ENCODE measurements at regions not wholly inside any gene's neighbourhood (a gene's known extent, or its start where the extent isn't known, plus 50 kb on each side); places are given as distances from the start of the nearest gene placed in this dataset.

GRCh38 chr2:83596592-83597282, 862.3 kb downstream of the SUCLG1 start:
- no peak for DNase-seq

DNA sequence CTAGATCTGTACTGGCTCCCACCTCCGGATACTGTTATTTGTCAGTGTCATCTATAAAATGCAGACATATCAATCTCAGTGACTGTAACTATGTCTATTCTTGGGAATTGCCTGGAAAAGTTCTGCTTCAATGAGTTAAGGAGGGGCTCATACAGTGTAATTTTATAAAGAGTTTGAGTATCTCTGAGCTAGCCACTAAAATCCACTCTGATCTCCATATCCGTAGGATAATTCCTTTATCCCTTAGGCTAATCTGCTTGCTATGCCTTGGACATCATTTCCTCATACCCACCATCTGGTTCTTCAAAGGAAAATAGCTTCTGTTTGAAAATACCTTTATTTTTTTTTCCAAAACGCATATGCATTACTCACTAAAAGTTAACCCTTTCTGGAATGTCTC, 863.2 kb downstream of the SUCLG1 start:
- DNase-seq: no peak

GRCh38 chr2:83595121-83595690, 863.9 kb downstream of the SUCLG1 start:
- DNase-seq: no peak

DNA sequence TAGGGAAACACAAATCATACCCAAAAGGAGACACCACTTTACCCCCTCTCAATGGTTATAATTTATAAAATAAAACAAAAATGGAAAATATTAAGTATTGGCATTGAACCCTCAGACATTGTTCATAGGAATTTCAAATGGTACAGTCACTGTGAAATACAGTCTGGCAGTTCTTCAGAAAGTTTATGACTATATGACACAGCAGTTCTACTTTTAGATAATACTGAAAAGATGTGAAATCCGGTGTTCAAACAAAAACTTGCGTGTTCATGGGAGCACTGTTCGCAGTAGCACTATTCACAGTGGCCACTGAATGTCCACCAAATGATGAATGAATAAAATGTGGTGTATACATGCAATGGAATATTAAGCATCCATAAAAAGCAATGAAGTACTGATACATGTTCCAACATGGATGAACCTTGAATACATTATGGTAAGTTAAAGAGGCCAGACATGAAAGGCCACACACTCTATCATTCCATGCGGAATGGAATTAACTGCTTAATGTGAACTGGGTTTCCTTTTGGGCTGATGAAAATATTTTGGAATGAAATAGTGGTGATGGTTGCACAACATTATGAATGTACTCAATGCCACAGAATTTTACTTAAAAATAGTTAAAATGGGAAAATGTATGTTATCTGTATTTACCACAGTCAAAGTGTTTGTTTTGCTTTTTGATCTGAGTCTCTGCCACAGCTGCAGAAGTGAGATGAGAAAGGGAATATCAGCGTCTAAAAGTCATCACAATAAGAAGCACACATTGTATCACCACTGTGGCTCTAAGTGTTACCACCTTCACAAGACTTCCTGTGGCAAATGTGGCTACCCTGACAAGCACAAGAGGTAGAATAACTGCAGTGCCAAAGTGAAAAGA, 864.6 kb downstream of the SUCLG1 start:
- no peak for DNase-seq

- DNase-seq: no peak
Observed at GRCh38 chr2:83587309-83587708, 871.8 kb downstream of the SUCLG1 start.

DNA sequence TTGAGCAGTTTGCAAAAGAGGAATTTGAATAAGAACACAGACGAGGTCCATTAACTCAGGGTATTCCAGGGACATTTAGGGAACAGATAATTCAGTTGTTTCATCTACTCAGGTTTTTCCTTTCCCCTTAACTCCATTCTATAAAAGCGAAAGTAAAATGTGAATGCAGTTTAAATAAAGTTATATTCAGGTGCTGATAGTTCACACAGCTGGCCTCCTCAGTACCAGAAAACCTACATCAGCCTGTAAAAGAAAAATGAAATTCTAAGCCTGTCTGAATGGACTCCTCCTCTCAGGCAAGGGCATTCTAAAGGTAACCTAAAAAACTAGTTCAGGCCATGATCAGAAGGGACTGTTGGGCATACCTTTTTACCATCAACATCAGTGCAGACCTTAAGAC, 873.8 kb downstream of the SUCLG1 start:
- no peak for DNase-seq

DNA sequence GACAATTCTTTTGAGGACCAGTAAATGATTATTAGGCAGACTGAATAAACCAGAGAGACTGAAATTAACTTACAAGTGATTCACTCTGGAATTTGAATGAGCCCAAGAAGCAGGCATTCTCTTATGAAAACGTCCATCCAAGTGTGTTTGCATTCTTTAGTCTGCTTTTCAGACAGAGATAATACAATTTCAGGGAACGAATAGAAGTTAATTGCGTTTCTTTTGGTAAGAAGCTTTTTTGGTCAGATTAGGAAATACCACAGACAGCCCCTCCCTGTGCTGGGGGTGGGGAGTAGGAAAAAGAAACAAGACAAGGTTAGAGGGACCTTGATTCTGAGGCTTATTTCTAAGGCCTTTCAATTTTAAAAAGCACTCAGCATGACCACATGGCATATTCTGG, 874.4 kb downstream of the SUCLG1 start:
- DNase-seq: no peak

GRCh38 chr2:83582589-83582988, 876.5 kb downstream of the SUCLG1 start:
- DNase-seq: no peak

DNA sequence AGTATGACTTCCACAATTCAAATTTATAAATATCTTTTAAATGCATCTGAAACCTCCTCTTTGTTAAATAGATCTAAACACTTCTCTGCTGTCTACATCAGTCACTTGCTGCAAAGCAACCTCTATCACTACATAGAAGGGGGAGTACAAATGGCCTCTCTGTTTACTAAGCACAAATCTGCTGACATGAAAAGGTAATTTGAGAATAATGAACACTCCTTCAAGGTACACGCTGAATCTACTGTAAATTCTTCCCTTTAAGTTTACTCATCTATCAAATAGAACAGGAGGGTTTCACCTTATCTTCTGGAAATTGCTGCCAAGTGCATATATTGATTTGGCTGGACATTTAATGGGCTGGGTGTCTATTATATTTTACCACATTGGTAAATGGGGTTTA, 879.6 kb downstream of the SUCLG1 start:
- DNase-seq: peak; percentile 64

DNA sequence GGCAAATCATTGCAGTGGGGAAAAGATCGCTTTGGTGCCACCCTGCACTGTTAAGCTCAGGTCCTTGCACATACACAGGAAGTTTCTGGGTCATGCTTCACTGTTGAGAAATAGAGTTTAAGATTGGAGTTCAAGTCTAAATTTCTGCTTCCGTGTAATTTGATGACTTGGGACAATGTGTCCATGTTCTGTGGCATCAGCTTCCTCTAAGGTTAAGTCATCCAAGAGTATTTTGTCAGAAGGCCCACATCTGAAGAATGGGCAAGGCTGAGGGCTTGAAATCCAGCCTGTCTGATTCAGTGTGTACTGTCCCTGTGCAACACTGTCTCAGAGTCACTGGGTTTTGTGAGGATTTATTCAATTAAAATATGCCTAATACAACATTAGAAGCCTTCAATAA, 880.7 kb downstream of the SUCLG1 start:
- no peak for DNase-seq

DNA sequence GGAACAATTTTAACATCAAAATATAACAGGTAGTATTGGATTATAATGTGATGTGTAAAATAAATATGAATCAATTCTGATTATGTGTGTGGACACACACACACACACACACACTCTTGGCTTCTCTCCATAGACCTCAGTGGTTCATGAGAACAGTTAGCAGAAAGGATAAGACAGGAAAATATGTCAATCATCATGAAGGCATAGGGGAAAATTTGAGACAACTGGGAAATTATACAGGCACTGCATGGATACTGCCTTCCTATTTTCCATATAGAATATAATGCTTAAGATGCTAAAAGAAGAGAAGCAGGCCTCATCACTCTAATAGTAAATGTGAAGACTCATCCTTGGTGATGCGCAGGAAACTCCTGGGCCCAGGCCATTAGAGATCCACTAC, 884.5 kb downstream of the SUCLG1 start:
- no peak for DNase-seq

GRCh38 chr2:83573060-83573459, 886.0 kb downstream of the SUCLG1 start:
- DNase-seq: no peak

DNA sequence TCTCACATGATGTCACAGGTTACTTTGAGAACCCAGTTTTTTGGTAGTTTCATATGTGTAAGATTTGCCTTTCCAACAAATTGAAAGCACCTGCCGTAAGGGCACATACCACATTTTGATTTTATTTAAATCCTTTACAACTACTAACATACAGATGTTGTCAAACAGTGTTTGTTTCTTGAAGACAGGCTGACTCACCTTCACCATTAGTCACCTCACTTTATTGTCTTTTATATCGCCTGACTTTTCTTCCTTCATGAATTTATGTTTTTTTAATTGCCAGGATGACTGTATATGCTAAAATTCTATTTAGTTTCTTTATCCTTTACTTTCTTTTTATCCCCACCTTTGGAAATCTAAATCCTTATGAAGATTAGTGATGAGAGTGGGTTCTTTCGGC, 886.7 kb downstream of the SUCLG1 start:
- no peak for DNase-seq

GRCh38 chr2:83567551-83567950, 891.5 kb downstream of the SUCLG1 start:
- DNase-seq: no peak

DNA sequence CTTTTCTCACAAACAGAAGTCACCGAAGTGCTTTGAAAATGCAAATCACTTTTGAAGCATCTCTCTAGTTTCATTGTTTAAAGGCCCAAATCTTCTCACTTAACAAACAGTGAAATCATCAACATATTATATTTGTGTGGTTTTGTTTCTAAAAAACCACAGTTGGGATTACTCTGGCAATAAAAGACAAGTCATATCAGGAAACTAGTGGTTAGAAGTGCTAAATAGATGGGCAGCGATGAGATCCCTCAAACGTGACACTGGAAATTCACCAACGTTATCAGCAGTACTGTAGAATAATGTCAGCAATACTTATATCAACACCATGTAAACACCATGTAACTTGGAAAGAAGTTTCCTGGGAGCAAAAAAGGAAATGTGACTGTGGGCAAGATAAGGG, 893.5 kb downstream of the SUCLG1 start:
- no peak for DNase-seq

- DNase-seq: no peak
Observed at GRCh38 chr2:83565181-83565580, 893.9 kb downstream of the SUCLG1 start.

- DNase-seq: no peak
Observed at GRCh38 chr2:83561592-83561991, 897.5 kb downstream of the SUCLG1 start.

GRCh38 chr2:83536556-83536955, 922.5 kb downstream of the SUCLG1 start:
- DNase-seq: no peak

- no peak for DNase-seq
Observed at GRCh38 chr2:83534416-83534815, 924.7 kb downstream of the SUCLG1 start.

DNA sequence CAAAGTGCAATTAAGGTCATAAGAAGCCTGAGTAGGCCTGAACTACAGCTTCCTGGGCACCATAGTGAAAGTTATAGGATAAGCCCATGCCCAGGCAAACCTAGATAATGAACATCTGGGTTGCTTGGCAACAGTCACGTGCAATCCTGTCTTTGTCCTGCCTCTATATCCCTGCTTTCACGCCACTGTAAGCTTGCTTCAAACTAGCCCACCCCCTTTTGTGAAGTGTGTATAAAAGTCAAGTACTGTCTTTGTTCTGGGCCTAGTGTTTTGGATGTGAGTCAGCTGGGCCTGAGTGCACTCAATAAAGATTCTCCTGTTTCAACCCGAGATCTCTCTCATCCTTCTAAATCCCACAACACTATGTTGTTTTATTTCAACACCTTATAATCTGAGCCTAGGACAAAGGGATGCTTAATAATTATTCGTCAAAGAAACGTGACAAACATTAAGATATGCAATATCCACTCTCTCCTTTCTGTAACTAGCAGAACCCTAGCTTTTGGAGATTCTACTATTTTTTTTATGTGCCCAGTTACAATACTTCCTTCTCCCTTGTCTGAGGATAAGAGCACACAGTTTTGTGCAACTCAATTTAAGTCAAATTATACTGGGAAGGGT, 927.8 kb downstream of the SUCLG1 start:
- peak; percentile 91 for DNase-seq

- peak; percentile 17 for DNase-seq
Observed at GRCh38 chr2:83528767-83529166, 930.3 kb downstream of the SUCLG1 start.

DNA sequence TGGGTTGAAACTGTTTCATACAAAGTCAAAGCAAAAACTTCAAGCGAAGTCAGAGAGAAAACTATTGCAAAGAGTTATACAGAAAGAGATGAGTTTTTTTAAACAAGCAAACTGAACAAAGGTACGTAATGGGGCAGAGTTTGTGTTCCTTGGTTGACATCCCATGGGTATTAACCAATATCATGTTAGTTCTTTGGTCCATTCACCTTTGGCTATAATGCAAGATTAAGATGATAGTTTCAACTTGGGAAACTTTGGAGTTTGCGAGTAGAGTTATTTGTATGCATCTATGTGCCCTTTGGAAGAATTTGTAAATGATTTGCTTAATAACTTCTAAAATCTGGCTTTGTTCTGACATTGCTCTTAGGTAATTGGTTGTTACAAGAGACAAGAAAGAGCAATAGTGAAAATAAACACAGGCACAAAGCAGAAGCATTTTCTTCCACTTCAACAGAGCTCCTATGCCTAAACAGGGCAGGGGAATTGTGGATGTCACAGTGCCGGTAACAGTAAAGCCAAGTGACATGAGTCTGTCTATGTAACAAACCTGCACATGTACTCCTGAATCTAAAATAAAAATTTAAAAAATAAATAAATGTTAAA, 936.1 kb downstream of the SUCLG1 start:
- DNase-seq: no peak

- no peak for DNase-seq
Observed at GRCh38 chr2:83517727-83518368, 941.2 kb downstream of the SUCLG1 start.

Measured in NCI-H187 treated with DMSO at 0.1 percent for 48 hours (cell line).